Panc1 (cell line): ENCODE measurements at regions not wholly inside any gene's neighbourhood (a gene's known extent, or its start where the extent isn't known, plus 50 kb on each side); places are given as distances from the start of the nearest gene placed in this dataset.

Experiments used
- POLR2AphosphoS5 ChIP-seq: IDR thresholded peaks from 2 replicates; pipeline ENCODE4 v1.6.1; 2012; ENCODE audit warnings: mild to moderate bottlenecking, low read depth, low read length, moderate library complexity
- TF ChIP-seq, protein P1 (sequence below): fragments of 450-650 bp; IDR thresholded peaks from 2 replicates; pipeline ENCODE4 v1.5.1; 2017; ENCODE audit warnings: mild to moderate bottlenecking

DNA sequence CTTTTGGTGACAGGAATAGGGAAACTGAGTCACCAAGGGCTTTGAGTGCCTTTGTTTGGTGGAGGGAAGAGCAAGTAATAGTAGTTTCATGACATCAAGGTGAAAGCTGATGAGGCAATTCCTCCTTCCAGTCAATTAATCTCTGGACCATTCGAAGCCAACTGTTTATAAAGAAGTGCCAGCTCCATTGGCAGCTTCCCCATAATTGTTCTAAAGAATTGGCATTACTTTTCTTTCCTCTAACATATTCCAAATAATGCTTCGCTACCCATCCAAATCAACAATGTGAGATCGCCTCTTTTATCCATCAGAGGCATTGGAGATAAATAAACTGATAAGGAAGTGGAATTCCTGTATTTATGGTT is 132.4 kb downstream of the NPR3 start:
- TF ChIP-seq, protein P1, sequence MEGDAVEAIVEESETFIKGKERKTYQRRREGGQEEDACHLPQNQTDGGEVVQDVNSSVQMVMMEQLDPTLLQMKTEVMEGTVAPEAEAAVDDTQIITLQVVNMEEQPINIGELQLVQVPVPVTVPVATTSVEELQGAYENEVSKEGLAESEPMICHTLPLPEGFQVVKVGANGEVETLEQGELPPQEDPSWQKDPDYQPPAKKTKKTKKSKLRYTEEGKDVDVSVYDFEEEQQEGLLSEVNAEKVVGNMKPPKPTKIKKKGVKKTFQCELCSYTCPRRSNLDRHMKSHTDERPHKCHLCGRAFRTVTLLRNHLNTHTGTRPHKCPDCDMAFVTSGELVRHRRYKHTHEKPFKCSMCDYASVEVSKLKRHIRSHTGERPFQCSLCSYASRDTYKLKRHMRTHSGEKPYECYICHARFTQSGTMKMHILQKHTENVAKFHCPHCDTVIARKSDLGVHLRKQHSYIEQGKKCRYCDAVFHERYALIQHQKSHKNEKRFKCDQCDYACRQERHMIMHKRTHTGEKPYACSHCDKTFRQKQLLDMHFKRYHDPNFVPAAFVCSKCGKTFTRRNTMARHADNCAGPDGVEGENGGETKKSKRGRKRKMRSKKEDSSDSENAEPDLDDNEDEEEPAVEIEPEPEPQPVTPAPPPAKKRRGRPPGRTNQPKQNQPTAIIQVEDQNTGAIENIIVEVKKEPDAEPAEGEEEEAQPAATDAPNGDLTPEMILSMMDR = no peak
- no peak for TF ChIP-seq POLR2AphosphoS5
